ENCODE measurements at regions not wholly inside any gene's neighbourhood (a gene's known extent, or its start where the extent isn't known, plus 50 kb on each side); places are given as distances from the start of the nearest gene placed in this dataset.

DNA sequence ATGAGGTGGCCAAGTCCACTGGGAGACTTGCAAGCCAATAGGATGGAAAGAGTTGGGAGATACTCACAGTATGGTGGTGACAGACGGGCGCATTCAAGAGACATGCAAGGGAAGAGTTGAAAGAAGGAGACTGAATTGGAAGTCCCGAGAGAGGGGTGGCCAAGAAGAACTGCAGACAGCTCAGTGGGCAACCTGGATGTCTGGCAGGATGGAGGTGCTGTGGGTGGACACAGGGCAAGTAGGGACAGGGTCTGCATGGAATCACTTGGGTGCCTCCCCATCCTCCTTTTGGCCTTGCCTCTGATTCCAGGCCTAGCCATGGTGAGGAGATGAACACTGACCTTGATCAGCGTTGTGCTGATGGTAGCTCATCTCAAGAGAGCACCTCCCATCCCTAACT, 235.7 kb upstream of the COPS8 start:
- TF ChIP-seq, protein P1, sequence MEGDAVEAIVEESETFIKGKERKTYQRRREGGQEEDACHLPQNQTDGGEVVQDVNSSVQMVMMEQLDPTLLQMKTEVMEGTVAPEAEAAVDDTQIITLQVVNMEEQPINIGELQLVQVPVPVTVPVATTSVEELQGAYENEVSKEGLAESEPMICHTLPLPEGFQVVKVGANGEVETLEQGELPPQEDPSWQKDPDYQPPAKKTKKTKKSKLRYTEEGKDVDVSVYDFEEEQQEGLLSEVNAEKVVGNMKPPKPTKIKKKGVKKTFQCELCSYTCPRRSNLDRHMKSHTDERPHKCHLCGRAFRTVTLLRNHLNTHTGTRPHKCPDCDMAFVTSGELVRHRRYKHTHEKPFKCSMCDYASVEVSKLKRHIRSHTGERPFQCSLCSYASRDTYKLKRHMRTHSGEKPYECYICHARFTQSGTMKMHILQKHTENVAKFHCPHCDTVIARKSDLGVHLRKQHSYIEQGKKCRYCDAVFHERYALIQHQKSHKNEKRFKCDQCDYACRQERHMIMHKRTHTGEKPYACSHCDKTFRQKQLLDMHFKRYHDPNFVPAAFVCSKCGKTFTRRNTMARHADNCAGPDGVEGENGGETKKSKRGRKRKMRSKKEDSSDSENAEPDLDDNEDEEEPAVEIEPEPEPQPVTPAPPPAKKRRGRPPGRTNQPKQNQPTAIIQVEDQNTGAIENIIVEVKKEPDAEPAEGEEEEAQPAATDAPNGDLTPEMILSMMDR (IDR thresholded peaks at IDR 0.05), result no peak
- no peak for TF ChIP-seq POLR2A (IDR thresholded peaks at IDR 0.05)
